ENCODE measurements at regions not wholly inside any gene's neighbourhood (a gene's known extent, or its start where the extent isn't known, plus 50 kb on each side); places are given as distances from the start of the nearest gene placed in this dataset.

DNA sequence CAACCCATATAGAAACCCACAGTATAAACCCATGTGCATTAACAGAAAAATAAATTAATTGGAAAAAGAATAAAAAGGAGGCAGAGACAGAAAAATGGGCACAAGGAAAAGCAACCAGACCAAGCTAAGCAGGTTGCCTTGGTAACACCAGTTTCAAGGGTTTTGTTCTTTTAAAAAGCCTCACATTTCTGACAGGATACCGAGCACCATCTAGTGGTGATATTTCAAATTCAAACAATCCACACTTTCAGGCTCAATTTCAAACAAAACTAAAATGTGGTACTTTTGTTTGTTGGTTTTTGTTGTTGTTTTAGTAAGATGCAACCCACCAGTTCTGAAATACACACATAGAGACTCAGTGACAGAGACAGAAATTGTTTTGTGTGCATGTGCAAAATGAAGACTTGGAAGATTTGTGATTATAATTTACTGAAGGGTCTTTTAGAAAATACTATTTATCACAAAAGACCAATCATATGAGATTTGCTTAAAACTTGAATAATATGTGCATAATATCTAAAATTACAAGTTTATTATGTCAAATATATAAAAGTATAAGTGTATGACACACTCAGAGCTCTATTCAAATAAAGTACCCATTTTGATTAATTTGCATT lies 318.2 kb downstream of the SLCO4C1 start:
- no peaks in the 10 kb centered on the region for H3K4me1 ChIP-seq (ENCODE audit: insufficient read depth, low read length, severe bottlenecking)
- H3K9ac ChIP-seq (ENCODE audit: low read length), result no peak overlapping the region
- H3K9me2 ChIP-seq (ENCODE audit: low read depth, low read length), result no peaks in the 10 kb centered on the region
- no peak overlapping the region for H2AFZ ChIP-seq (ENCODE audit: low read length)
- H3K4me2 ChIP-seq (ENCODE audit: low read length), result no peak overlapping the region
- H3K4me3 ChIP-seq (ENCODE audit: low read depth, low read length, poor library complexity, severe bottlenecking), result no peak overlapping the region
- H3K79me2 ChIP-seq (ENCODE audit: insufficient read depth, low read length), result no peaks in the 10 kb centered on the region
- H3K9me3 ChIP-seq (ENCODE audit: low read length), result no peaks in the 10 kb centered on the region
- H3K27ac ChIP-seq (ENCODE audit: low read depth, low read length, poor library complexity, severe bottlenecking), result no peak overlapping the region
- no peaks in the 10 kb centered on the region for H3K27me3 ChIP-seq (ENCODE audit: insufficient read depth, low read length)
- no peaks in the 10 kb centered on the region for H3K36me3 ChIP-seq (ENCODE audit: insufficient read depth, low read length)
- H3F3A ChIP-seq (ENCODE audit: insufficient read depth, low read length), result no peaks in the 10 kb centered on the region
- no peaks in the 10 kb centered on the region for H4K20me1 ChIP-seq (ENCODE audit: insufficient read depth, low read length)
- TF ChIP-seq, protein P1, sequence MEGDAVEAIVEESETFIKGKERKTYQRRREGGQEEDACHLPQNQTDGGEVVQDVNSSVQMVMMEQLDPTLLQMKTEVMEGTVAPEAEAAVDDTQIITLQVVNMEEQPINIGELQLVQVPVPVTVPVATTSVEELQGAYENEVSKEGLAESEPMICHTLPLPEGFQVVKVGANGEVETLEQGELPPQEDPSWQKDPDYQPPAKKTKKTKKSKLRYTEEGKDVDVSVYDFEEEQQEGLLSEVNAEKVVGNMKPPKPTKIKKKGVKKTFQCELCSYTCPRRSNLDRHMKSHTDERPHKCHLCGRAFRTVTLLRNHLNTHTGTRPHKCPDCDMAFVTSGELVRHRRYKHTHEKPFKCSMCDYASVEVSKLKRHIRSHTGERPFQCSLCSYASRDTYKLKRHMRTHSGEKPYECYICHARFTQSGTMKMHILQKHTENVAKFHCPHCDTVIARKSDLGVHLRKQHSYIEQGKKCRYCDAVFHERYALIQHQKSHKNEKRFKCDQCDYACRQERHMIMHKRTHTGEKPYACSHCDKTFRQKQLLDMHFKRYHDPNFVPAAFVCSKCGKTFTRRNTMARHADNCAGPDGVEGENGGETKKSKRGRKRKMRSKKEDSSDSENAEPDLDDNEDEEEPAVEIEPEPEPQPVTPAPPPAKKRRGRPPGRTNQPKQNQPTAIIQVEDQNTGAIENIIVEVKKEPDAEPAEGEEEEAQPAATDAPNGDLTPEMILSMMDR (IDR thresholded peaks at IDR 0.05; ENCODE audit: low read length), result peak; percentile 75
- no peak for TF ChIP-seq EZH2 (IDR thresholded peaks at IDR 0.05; ENCODE audit: borderline replicate concordance, low read length)

- no peaks in the 10 kb centered on the region for H4K20me1 ChIP-seq (ENCODE audit: insufficient read depth, low read length)
- H3K79me2 ChIP-seq (ENCODE audit: insufficient read depth, low read length), result no peaks in the 10 kb centered on the region
- no peak overlapping the region for H3K27ac ChIP-seq (ENCODE audit: low read depth, low read length, poor library complexity, severe bottlenecking)
- no peaks in the 10 kb centered on the region for H3K9me3 ChIP-seq (ENCODE audit: low read length)
- H3K4me2 ChIP-seq (ENCODE audit: low read length), result no peak overlapping the region
- H3K36me3 ChIP-seq (ENCODE audit: insufficient read depth, low read length), result no peaks in the 10 kb centered on the region
- H3F3A ChIP-seq (ENCODE audit: insufficient read depth, low read length), result no peaks in the 10 kb centered on the region
- no peak overlapping the region for H3K9ac ChIP-seq (ENCODE audit: low read length)
- no peaks in the 10 kb centered on the region for H3K27me3 ChIP-seq (ENCODE audit: insufficient read depth, low read length)
- H3K4me3 ChIP-seq (ENCODE audit: low read depth, low read length, poor library complexity, severe bottlenecking), result no peak overlapping the region
- no peaks in the 10 kb centered on the region for H3K4me1 ChIP-seq (ENCODE audit: insufficient read depth, low read length, severe bottlenecking)
- H3K9me2 ChIP-seq (ENCODE audit: low read depth, low read length), result no peaks in the 10 kb centered on the region
- no peak overlapping the region for H2AFZ ChIP-seq (ENCODE audit: low read length)
- TF ChIP-seq EZH2 (IDR thresholded peaks at IDR 0.05; ENCODE audit: borderline replicate concordance, low read length), result no peak
- TF ChIP-seq, protein P1 (IDR thresholded peaks at IDR 0.05; ENCODE audit: low read length), result no peak
These were observed 319.2 kb downstream of the SLCO4C1 start for GRCh38 chr5:101976933-101977332.

GRCh38 chr5:101969742-101970141 lies 326.3 kb downstream of the SLCO4C1 start:
- Histone ChIP-seq H3K27ac (ENCODE audit: low read depth, low read length, poor library complexity, severe bottlenecking) (no peak overlapping the region), H3K4me1 (ENCODE audit: insufficient read depth, low read length, severe bottlenecking) (no peaks in the 10 kb centered on the region), H3K9me2 (ENCODE audit: low read depth, low read length) (no peaks in the 10 kb centered on the region), H4K20me1 (ENCODE audit: insufficient read depth, low read length) (no peaks in the 10 kb centered on the region), H3K4me3 (ENCODE audit: low read depth, low read length, poor library complexity, severe bottlenecking) (no peak overlapping the region), H3K79me2 (ENCODE audit: insufficient read depth, low read length) (no peaks in the 10 kb centered on the region), H3K4me2 (ENCODE audit: low read length) (no peak overlapping the region), H3F3A (ENCODE audit: insufficient read depth, low read length) (no peaks in the 10 kb centered on the region), H3K9ac (ENCODE audit: low read length) (no peak overlapping the region), H2AFZ (ENCODE audit: low read length) (no peak overlapping the region), H3K9me3 (ENCODE audit: low read length) (no peaks in the 10 kb centered on the region), H3K36me3 (ENCODE audit: insufficient read depth, low read length) (no peaks in the 10 kb centered on the region), H3K27me3 (ENCODE audit: insufficient read depth, low read length) (no peaks in the 10 kb centered on the region)
- TF ChIP-seq EZH2 (IDR thresholded peaks at IDR 0.05; ENCODE audit: borderline replicate concordance, low read length), result no peak
- TF ChIP-seq, protein P1 (IDR thresholded peaks at IDR 0.05; ENCODE audit: low read length), result no peak
